GM12892 (cell line): ENCODE measurements at regions not wholly inside any gene's neighbourhood (a gene's known extent, or its start where the extent isn't known, plus 50 kb on each side); places are given as distances from the start of the nearest gene placed in this dataset.

ENCODE experiments used
- DNase-seq: peaks from one replicate; pipeline ENCODE4 v3.0.0; 2011; ENCODE audit not compliant: insufficient read length
- FAIRE-seq: peaks from 2 replicates; lab custom pipeline; 2011; peaks lifted over from hg19 to GRCh38; lab: Jason Lieb, UNC
- POLR2A ChIP-seq: IDR thresholded peaks from 2 replicates; pipeline ENCODE4 v1.6.1; 2011; ENCODE audit warnings: low read depth, low read length, control low read depth
- POLR2AphosphoS5 ChIP-seq: IDR thresholded peaks from 2 replicates; pipeline ENCODE4 v1.6.1; 2011; ENCODE audit warnings: low read depth, low read length, control low read depth
- TAF1 ChIP-seq: IDR thresholded peaks from 2 replicates; pipeline ENCODE4 v1.6.1; 2011; ENCODE audit warnings: low read depth, mild to moderate bottlenecking, control low read depth, low read length, borderline replicate concordance

DNA sequence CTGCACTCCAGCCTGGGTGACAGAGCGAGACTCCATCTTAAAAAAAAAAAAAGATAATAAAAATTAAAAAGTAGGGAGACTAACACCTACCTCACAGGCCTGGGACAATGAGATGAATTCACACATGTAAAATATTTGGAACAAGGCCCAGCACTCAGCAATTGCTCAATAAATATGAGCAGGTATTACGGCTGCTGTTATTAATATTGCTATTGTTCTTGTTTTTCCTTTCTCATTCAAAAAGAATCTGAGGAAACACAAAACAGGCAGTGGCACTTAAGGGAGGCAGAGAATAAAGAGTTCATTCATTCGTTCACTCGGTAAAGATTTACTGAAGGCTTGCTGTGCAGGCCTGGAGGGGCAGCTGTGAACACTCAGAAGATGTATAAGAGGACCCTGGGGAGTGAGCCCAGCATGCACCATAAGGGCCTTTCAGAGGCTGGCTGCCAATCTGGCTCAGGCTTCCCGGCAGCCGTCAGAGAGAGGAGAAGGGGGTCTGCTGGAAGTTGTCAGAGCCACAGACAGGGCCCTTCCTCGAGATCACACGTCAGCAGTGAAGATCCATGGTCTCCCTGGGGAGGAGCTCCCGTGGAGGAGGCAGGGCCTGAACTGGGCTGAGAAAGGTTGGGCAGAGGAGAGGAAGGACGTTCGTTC is 51.6 kb upstream of the TCF20 start:
- no peak for TF ChIP-seq POLR2A
- no peak for TF ChIP-seq POLR2AphosphoS5
- no peak for TF ChIP-seq TAF1
- DNase-seq (no peak), FAIRE-seq (no peak)

GRCh38 chr22:42320443-42321416 is 50.3 kb upstream of the TCF20 start:
- TF ChIP-seq TAF1 = no peak
- TF ChIP-seq POLR2AphosphoS5 = no peak
- TF ChIP-seq POLR2A = no peak
- DNase-seq (no peak), FAIRE-seq (no peak)
